Activated CD4-positive, alpha-beta T cell treated with anti-CD3 and anti-CD28 coated beads, Interleukin-2, amount 10 ng/mL, durations not matched to agents 7 days and 5 days (primary cell): ENCODE measurements at regions not wholly inside any gene's neighbourhood (a gene's known extent, or its start where the extent isn't known, plus 50 kb on each side); places are given as distances from the start of the nearest gene placed in this dataset.

Experiments
- CTCF ChIA-PET: fragments of 350-600 bp; sonication (Branson Sonifier 250); formaldehyde crosslinking; loops from one replicate; lab custom pipeline; 2021; ENCODE audit warnings: antibody characterized with exemption; lab: Charles Lee
- POLR2A ChIA-PET: fragments of 350-600 bp; sonication (Branson Sonifier 250); formaldehyde crosslinking; loops from one replicate; lab custom pipeline; 2021; ENCODE audit warnings: antibody characterized with exemption; lab: Charles Lee
- DNase-seq: peaks from one replicate; pipeline ENCODE4 v3.0.0-alpha.2; 2020
- H3K27ac Mint-ChIP-seq: one replicate; pipeline ENCODE4 v1.8.0; 2021; ENCODE audit warnings: mild to moderate bottlenecking, moderate library complexity, mixed read lengths
- H3K27me3 Mint-ChIP-seq: one replicate; pipeline ENCODE4 v1.8.0; 2021; ENCODE audit warnings: mixed read lengths
- H3K36me3 Mint-ChIP-seq: one replicate; pipeline ENCODE4 v1.8.0; 2021; ENCODE audit warnings: low read depth, mixed read lengths
- H3K4me1 Mint-ChIP-seq: one replicate; pipeline ENCODE4 v1.8.0; 2021; ENCODE audit warnings: mixed read lengths
- H3K4me3 Mint-ChIP-seq: one replicate; pipeline ENCODE4 v1.8.0; 2021; ENCODE audit warnings: mild to moderate bottlenecking, moderate library complexity, mixed read lengths
- H3K9me3 Mint-ChIP-seq: one replicate; pipeline ENCODE4 v1.8.0; 2021; ENCODE audit warnings: mixed read lengths

DNA sequence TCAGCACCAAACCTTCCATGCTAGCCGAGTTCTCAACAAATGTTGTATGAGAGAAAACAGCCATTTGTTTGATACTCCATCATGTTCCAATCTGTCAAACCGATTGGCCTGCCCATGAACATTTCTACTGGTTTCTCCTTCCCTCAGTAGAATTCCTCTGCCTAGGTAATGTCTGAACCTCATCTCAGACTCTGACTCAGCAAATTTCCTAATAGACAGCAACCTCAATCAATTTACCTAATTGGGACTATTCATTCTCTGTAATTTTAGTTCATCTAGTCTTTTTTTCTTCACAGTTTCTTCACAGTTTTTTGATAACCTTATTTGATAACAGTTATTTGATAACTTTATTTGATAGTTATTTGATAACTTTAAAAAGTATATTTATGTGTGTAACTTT, 585.1 kb downstream of the DNAJB9 start:
- ChIA-PET CTCF (no interaction called here), POLR2A (no interaction called here)
- Mint-ChIP-seq H3K27ac (no peak overlapping the region), H3K27me3 (no peaks in the 10 kb centered on the region), H3K4me3 (no peak overlapping the region), H3K9me3 (no peaks in the 10 kb centered on the region), H3K36me3 (no peaks in the 10 kb centered on the region), H3K4me1 (no peaks in the 10 kb centered on the region)
- no peak for DNase-seq

DNA sequence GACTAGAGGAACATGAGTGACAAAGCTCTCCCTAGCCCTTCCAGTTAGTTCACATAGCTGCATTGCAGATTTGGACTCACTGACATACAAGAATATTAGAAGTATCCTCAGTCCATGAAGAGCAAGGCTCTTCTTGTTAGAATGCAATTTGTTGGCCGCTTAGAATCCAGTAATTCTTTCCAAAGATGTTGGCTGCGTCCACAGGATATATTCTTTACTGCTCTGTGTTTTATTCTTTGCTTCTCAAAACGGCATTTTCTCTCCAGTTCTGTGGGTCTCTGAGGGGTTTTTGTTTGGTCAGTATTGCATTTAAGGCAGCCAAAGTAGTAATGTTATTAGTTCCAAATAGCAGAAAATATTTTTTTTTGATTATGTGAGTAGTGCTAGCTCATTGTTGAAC, 588.6 kb downstream of the DNAJB9 start:
- Mint-ChIP-seq H3K36me3 (no peaks in the 10 kb centered on the region), H3K27ac (no peak overlapping the region), H3K9me3 (no peaks in the 10 kb centered on the region), H3K4me3 (no peak overlapping the region), H3K4me1 (no peaks in the 10 kb centered on the region), H3K27me3 (no peaks in the 10 kb centered on the region)
- CTCF ChIA-PET, result no interaction called here
- POLR2A ChIA-PET, result no interaction called here
- no peak for DNase-seq

DNA sequence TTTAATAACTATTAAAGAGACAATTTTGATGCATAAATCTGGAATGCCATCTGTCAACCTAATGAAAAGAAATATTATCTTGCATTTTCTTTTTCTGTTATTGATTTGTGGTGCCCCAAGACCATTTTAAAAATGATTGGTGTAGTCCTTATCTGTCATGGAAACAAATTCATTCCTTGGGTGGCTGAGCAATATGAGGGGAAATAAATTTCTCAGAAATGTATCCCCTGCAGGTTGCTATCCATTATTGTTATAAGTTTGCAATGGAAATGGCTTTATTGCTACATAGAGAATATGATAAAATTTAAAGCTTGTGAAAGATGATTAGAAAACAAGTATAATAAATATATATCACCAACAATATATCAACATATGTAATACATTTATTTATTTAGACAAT, 607.0 kb downstream of the DNAJB9 start:
- CTCF ChIA-PET, result no interaction called here
- DNase-seq, result no peak
- Mint-ChIP-seq H3K4me1 (no peaks in the 10 kb centered on the region), H3K4me3 (no peak overlapping the region), H3K36me3 (no peaks in the 10 kb centered on the region), H3K27ac (no peak overlapping the region), H3K9me3 (no peaks in the 10 kb centered on the region), H3K27me3 (no peaks in the 10 kb centered on the region)
- POLR2A ChIA-PET, result no interaction called here

DNA sequence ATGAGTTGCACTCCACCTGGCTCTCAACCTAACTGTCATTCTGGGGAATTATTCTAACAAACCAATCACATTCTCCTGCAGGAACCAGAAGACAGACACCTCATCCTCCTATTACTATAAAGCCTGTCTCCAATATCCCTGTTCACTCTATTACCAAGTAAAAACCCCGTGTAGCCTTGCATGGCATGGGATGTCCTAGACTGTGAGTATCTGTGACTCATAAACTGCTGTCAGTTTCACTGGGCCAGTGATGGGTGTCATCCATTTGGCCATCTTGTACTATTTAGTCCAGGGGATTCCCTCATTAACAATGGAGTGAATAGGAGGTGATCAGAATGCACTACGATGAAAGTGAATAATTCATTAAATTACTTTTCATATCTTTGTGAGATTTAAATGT, 608.7 kb downstream of the DNAJB9 start:
- no peaks in the 10 kb centered on the region for H3K36me3 Mint-ChIP-seq
- CTCF ChIA-PET, result no interaction called here
- no peak overlapping the region for H3K4me3 Mint-ChIP-seq
- H3K27me3 Mint-ChIP-seq, result no peaks in the 10 kb centered on the region
- no peak overlapping the region for H3K27ac Mint-ChIP-seq
- POLR2A ChIA-PET, result no interaction called here
- no peak for DNase-seq
- peaks cover 3% of the 10 kb centered on the region for H3K9me3 Mint-ChIP-seq
- no peaks in the 10 kb centered on the region for H3K4me1 Mint-ChIP-seq

DNA sequence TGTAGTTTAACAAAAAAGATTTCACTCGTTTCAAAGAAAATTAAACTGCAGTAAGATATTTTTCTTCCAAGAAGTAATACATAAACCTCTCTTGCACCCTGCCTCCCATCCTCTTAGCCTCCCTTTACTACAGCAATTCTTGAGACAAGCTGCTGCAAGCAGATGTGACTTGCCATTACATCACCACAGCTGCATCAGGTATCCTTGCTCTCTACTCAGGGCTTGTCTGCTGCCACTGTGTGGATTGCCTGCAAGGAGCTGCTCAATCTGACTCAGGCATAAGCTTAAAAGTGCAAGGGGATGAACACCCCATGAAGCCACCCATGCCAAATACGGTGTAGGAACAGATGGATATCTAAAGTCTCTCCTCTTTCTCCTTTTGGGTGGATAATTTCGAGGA, 609.9 kb downstream of the DNAJB9 start:
- Mint-ChIP-seq H3K9me3 (peaks cover 3% of the 10 kb centered on the region), H3K4me3 (no peak overlapping the region), H3K27ac (no peak overlapping the region), H3K36me3 (no peaks in the 10 kb centered on the region), H3K27me3 (no peaks in the 10 kb centered on the region), H3K4me1 (no peaks in the 10 kb centered on the region)
- POLR2A ChIA-PET, result no interaction called here
- DNase-seq, result no peak
- CTCF ChIA-PET, result no interaction called here

DNA sequence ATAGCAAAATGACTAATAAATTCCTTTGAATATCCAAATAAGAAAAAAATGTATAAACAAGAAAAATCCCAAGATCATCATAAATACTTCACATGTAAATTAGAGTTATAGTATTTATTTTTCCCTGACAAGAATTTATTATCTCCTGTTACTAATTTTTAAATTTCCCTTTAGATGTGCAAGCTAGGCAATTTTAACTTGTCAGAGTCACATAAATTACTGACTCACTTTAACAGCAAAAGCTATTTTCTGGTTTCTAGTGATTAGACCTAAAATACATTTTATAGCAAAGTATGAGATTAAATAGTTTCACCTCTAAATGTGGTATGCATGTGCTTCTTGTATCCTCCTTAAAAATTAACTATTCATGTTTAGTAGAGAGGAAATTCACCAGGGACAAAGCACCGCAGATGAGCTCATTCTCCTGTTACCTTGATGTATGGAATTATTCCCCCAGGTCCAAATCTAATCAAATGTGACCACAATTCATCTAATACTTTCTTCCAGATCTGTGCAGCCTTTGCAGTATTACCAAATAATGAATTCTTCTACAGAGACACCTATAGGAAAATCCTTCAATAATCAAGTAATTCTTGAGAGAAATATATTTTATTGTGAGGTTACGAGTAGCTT, 621.2 kb downstream of the DNAJB9 start:
- CTCF ChIA-PET, result no interaction called here
- Mint-ChIP-seq H3K36me3 (no peaks in the 10 kb centered on the region), H3K27ac (no peak overlapping the region), H3K4me3 (no peak overlapping the region), H3K9me3 (peaks cover 2% of the 10 kb centered on the region), H3K4me1 (no peaks in the 10 kb centered on the region), H3K27me3 (no peaks in the 10 kb centered on the region)
- POLR2A ChIA-PET, result no interaction called here
- DNase-seq, result no peak

DNA sequence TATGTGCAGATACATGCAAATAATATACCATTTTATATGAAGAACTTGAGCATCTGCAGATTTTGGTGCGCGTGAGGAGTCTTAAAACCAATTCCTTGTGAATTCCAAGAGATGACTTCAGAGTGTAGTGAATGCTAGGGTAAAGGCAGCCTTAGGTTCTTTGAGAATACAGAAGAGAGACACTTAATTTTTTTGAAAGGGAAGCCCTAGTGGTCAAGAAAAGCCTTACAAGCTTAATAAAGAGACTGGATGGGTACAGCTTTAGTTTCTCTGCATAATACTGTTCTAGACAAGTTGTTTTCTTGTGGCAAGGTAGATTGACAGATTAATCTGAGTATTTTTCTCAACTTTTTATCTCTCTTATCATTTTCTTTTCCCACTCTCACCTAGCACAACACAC, 636.5 kb downstream of the DNAJB9 start:
- H3K27ac Mint-ChIP-seq, result no peak overlapping the region
- peaks cover 11% of the 10 kb centered on the region for H3K9me3 Mint-ChIP-seq
- no peaks in the 10 kb centered on the region for H3K27me3 Mint-ChIP-seq
- ChIA-PET POLR2A (no interaction called here), CTCF (no interaction called here)
- no peak overlapping the region for H3K4me3 Mint-ChIP-seq
- no peaks in the 10 kb centered on the region for H3K4me1 Mint-ChIP-seq
- DNase-seq, result no peak
- no peaks in the 10 kb centered on the region for H3K36me3 Mint-ChIP-seq

DNA sequence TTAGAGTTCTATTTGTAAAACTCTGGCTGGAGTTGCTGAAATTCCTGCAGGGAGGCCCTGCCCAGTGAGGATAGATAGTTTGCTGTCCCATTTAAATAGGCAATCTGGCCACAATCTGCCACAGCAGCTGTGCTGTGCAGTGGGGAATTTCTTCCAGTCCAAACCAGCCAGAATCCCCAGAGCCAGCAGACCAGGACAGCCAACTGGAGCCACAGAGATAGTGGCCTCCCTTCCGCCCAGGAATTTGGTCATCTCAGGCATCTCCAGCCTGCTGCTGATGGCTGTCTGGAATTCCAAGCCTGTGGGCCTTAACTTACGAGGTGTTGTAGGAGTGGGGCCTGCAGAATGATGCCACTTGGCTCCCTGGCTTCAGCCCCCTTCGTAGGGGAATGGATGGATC, 643.4 kb downstream of the DNAJB9 start:
- no peak overlapping the region for H3K27ac Mint-ChIP-seq
- DNase-seq, result no peak
- CTCF ChIA-PET, result no interaction called here
- H3K4me3 Mint-ChIP-seq, result no peak overlapping the region
- H3K4me1 Mint-ChIP-seq, result no peaks in the 10 kb centered on the region
- H3K9me3 Mint-ChIP-seq, result peaks cover 6% of the 10 kb centered on the region
- H3K36me3 Mint-ChIP-seq, result no peaks in the 10 kb centered on the region
- H3K27me3 Mint-ChIP-seq, result no peaks in the 10 kb centered on the region
- POLR2A ChIA-PET, result no interaction called here

DNA sequence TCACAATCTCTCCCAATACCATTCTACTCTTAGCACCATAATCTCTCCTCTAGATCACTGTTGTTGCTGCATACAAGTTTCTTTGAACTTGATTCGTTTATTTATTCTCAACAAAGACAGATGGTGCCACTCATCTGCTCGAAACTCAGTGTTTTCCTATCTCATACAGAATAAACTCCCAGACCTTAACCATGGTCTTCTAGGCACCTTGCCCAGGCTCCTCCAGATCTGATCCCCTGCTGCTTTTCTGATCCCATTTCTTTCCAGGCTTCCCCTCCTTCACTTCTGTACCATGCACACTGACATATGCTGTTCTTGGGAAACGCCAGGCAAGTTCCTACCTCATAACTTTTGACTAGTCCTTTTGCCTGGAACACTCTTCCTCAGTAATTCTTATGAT, 645.7 kb downstream of the DNAJB9 start:
- Mint-ChIP-seq H3K4me1 (no peaks in the 10 kb centered on the region), H3K4me3 (no peak overlapping the region), H3K9me3 (peaks cover 3% of the 10 kb centered on the region), H3K36me3 (no peaks in the 10 kb centered on the region), H3K27ac (no peak overlapping the region), H3K27me3 (no peaks in the 10 kb centered on the region)
- no peak for DNase-seq
- CTCF ChIA-PET, result no interaction called here
- POLR2A ChIA-PET, result no interaction called here

DNA sequence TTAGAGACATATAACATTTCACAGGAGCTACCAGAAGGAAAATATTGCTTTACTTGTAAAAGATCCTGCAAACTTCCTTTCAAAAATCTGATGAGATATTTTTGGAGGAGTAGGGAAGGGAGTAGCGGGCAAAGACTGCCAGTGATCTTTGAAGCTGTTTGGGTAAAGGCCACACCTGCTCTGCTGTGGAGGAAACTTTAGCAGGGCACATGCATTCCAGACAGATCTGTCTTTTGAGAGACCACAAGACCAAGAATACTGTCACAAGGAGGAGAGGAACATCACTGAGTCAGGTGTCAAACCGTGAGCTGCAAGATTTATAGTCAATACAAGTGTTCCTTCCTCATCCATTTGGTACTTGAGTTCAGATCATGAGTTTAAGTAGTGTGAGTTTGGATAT, 654.4 kb downstream of the DNAJB9 start:
- POLR2A ChIA-PET, result no interaction called here
- Mint-ChIP-seq H3K27ac (no peak overlapping the region), H3K4me1 (no peaks in the 10 kb centered on the region), H3K9me3 (no peaks in the 10 kb centered on the region), H3K36me3 (no peaks in the 10 kb centered on the region), H3K27me3 (no peaks in the 10 kb centered on the region), H3K4me3 (no peak overlapping the region)
- DNase-seq, result no peak
- CTCF ChIA-PET, result no interaction called here

DNA sequence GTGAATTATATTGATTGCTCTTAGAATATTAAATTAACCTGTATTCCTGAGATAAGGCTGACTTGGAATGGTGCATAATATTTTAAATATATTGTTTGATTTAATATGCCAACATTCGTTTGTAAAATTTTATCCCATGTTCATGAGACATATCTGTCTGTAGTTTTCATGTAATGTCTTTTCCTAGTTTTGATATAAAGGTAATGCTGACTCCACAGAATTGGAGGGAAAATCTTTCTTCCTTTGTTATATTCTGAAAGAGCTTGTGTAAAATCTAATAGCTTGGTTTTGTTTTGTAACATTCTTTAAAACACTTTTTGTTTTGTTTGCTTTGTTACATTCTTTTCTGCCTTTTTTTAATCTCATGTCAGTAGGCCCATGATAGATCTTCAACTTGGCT, 657.0 kb downstream of the DNAJB9 start:
- no peak for DNase-seq
- no peaks in the 10 kb centered on the region for H3K4me1 Mint-ChIP-seq
- POLR2A ChIA-PET, result no interaction called here
- H3K27ac Mint-ChIP-seq, result no peak overlapping the region
- no peak overlapping the region for H3K4me3 Mint-ChIP-seq
- peaks cover 2% of the 10 kb centered on the region for H3K9me3 Mint-ChIP-seq
- no peaks in the 10 kb centered on the region for H3K36me3 Mint-ChIP-seq
- CTCF ChIA-PET, result no interaction called here
- no peaks in the 10 kb centered on the region for H3K27me3 Mint-ChIP-seq

DNA sequence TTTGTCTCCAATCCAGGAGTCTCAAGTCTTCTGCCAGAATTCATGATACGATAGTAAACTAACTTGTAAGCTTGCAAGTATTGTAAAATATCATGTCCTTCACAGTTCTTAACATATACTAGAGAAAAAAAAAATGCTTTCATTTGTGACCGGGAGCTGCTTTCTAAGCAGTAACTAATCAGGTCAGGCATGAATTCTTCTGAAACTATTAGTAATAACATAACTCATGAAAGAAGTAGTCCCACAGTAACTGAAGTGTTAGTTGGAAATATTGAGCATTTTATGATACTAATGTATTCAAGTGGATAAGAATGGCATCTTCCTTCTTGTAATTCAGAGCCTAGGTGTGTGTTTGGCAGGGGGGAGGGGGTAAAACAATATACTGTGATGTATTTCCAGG, 665.6 kb downstream of the DNAJB9 start:
- Mint-ChIP-seq H3K9me3 (peaks cover 5% of the 10 kb centered on the region), H3K36me3 (no peaks in the 10 kb centered on the region), H3K4me1 (no peaks in the 10 kb centered on the region), H3K4me3 (no peak overlapping the region), H3K27me3 (no peaks in the 10 kb centered on the region), H3K27ac (no peak overlapping the region)
- no peak for DNase-seq
- ChIA-PET CTCF (interaction anchor here (1.2 kb wide), 1 partner anchor 14 kb away, joined by 4 read pairs; no protein-coding TSS in a partner anchor), POLR2A (no interaction called here)

DNA sequence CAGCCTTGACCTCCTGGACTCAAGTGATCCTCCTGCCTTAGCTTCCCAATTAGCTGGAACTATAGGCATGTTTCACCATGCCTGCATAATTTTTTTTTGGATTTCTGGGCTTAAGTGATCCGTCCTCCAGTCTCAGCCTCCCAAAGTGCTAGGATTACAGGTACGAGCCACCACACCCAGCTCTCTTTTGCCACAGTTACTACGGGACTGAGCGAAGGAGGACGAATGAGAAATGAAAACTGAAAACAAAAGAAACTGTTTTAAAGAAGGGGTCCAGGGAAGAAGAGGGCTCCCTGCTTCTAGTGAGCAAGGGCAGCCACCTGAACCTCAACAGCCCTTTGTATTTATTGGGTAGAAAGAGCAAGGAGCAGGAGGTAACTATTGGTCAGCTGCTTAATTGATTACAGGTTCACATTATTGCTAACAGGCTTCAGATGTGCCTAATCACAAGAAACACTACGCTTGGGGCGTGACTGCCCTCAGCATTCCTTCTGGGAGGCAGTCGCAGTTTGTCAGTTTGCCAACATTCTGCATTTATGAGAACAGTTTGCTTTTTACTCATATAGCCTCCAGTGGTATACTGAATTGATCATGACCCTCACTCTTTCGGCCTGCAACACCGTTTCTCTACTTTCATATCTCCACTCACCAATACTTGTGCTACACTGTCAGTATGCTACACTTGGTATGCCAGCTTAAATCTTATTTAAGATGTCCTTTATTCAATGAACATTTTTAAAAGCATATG, 676.8 kb downstream of the DNAJB9 start:
- H3K4me3 Mint-ChIP-seq, result no peak overlapping the region
- H3K9me3 Mint-ChIP-seq, result peaks cover 3% of the 10 kb centered on the region
- no peak overlapping the region for H3K27ac Mint-ChIP-seq
- CTCF ChIA-PET, result no interaction called here
- H3K4me1 Mint-ChIP-seq, result no peaks in the 10 kb centered on the region
- H3K27me3 Mint-ChIP-seq, result no peaks in the 10 kb centered on the region
- POLR2A ChIA-PET, result no interaction called here
- H3K36me3 Mint-ChIP-seq, result no peaks in the 10 kb centered on the region
- DNase-seq, result no peak
